ENCODE measurements at regions not wholly inside any gene's neighbourhood (a gene's known extent, or its start where the extent isn't known, plus 50 kb on each side); places are given as distances from the start of the nearest gene placed in this dataset.

- no peak for TF ChIP-seq ELF4 (IDR thresholded peaks at IDR 0.05)
- TF ChIP-seq FOXK2 (IDR thresholded peaks at IDR 0.05): no peak
- TF ChIP-seq SUZ12 (IDR thresholded peaks at IDR 0.05): no peak
- TF ChIP-seq HDGF (IDR thresholded peaks at IDR 0.05; ENCODE audit: borderline replicate concordance): no peak
- no peak for TF ChIP-seq SP1 (IDR thresholded peaks at IDR 0.05)
- TF ChIP-seq FOXA1 (IDR thresholded peaks at IDR 0.05): no peak
- no peak for TF ChIP-seq LEF1 (IDR thresholded peaks at IDR 0.05; ENCODE audit: borderline replicate concordance)
- no peak for TF ChIP-seq FOXM1 (IDR thresholded peaks at IDR 0.05; ENCODE audit: borderline replicate concordance)
- TF ChIP-seq BHLHE40 (IDR thresholded peaks at IDR 0.05; ENCODE audit: borderline replicate concordance): no peak
- no peak for TF ChIP-seq TARDBP (IDR thresholded peaks at IDR 0.05)
- no peak for TF ChIP-seq L3MBTL2 (conservative IDR thresholded peaks at IDR 0.05)
- no peak for TF ChIP-seq ZNF384 (IDR thresholded peaks at IDR 0.05)
- TF ChIP-seq PKNOX1 (IDR thresholded peaks at IDR 0.05): no peak
Observed at GRCh38 chr12:102298022-102298421, 100.4 kb upstream of the PMCH start.

All from HEK293T (cell line).